ENCODE measurements at regions not wholly inside any gene's neighbourhood (a gene's known extent, or its start where the extent isn't known, plus 50 kb on each side); places are given as distances from the start of the nearest gene placed in this dataset.

GRCh38 chr2:118186110-118186857 lies 98.0 kb downstream of the INSIG2 start:
- DNase-seq (ENCODE audit: low read depth): peak; percentile 63

DNA sequence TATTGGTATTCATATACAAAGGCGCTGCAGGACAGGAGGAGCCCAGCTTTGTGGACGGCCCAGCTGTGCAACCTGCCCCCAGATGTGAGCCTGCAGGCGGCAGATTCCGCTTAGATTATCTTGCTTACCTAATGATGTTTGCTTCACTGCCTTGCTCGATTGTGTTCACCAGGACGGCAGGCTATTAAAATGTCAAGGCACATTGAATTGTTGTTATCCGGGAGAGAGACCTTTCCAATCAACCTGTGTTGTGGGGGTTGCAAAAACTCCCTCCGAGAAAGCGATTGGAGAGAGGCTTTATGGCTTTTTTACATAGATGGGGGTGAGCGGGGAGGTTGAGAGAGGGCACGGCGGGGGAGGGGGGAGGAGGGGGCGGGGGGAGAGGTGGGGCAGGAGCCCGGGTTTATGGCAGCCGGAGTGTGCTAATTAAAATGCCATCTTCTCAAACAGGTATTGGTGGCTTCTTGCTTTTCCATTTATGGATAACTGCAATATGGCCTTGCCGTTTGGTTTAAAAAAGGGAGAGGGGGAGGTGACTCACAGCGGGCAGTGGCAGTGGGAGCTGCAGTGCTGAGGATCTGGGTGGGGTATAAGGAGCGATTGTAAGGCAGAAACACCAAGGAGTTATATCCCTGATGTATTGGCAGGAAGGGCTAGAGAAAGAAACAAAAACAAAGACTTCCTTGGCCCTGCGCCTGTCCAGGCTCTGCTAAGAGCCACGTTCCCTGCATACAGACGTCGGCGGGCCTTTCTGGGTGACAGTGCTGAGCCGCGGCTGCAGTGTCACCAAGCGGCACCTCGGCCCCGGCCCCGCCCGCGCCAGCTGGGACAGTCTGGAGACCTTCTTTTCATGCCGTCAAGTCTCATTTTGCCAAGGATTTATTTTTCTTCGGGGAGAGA lies 97.2 kb downstream of the INSIG2 start:
- peak; percentile 7 for DNase-seq (ENCODE audit: low read depth)

DNA sequence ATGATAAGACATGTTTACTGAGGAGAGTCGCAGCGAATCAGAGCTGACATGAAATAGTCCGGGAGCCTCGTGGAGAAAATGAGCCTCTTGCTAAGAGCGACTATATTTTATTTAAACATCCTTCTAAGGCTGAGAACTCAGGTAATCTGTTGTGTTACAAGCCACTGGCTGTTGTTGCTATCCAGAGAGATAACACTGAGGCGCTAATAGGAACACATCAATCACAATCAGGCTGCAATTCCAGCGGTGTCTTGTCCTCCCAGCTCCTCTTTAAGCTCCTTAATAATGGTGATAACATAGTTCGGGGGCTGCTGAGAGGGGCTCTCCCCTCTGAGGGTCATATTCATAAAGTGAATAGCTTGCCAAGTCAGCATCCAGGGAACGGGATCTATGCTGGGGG lies 95.1 kb downstream of the INSIG2 start:
- no peak for DNase-seq (ENCODE audit: low read depth)

DNA sequence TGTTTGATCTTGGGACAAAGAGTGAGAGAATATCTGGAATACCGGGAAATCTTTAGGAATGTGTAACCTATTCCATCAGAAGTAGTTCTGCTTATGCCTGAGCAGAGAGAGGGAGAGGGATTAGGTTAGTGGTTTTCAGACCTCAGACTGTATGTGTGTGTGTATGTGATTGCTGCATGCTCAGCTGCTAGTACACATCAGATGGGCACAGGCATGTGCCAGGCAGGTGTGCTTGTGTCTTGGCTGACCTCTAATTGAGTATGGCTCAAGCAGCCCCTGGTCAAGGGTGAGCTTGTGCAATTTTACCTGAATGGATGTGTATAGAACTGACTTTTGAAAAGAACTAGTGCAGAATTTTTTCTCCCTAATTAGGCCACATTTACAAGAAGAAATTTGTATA lies 91.2 kb downstream of the INSIG2 start:
- no peak for DNase-seq (ENCODE audit: low read depth)

DNA sequence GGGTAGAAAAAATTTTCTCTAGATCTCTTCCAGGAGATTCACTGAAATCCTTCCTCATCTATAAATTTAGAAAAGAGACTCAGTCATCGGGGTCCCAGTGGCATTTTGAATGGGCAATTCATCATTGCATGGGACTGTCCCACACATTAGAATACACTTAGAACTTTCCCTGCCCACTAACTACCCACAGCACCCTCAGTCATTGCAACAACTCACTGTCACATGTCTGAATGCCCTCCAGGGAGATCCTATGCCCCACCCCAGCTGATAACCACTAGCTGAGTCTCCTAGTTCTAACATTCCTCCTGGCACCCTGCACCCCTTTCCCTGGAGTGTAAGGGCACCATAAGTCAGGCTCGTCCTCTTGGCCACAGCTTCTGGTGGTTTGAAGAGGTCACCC lies 89.6 kb downstream of the INSIG2 start:
- no peak for DNase-seq (ENCODE audit: low read depth)

- no peak for DNase-seq (ENCODE audit: low read depth)
Observed at GRCh38 chr2:118177318-118177717, 89.0 kb downstream of the INSIG2 start.

- DNase-seq (ENCODE audit: low read depth): no peak
Observed at GRCh38 chr2:118176601-118177000, 88.3 kb downstream of the INSIG2 start.

DNA sequence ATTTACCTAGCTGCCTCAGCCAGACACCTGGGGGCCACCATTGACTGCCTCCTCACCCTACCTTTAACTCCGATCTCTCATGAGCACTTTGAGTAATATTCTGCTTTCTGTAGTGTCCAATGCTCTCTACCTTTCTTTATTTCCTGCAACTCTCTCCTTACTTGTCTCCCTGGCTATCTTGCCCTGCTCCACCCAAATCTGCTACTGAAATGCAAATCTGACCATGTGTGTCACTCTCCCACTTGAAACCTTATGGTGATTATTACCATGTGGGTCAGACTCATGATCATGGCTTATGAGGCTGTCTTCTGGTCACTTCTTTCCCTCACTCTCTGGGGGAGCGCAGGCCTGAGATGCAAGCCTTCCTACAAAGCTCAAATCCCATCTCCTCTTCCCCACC lies 83.3 kb downstream of the INSIG2 start:
- no peak for DNase-seq (ENCODE audit: low read depth)

DNA sequence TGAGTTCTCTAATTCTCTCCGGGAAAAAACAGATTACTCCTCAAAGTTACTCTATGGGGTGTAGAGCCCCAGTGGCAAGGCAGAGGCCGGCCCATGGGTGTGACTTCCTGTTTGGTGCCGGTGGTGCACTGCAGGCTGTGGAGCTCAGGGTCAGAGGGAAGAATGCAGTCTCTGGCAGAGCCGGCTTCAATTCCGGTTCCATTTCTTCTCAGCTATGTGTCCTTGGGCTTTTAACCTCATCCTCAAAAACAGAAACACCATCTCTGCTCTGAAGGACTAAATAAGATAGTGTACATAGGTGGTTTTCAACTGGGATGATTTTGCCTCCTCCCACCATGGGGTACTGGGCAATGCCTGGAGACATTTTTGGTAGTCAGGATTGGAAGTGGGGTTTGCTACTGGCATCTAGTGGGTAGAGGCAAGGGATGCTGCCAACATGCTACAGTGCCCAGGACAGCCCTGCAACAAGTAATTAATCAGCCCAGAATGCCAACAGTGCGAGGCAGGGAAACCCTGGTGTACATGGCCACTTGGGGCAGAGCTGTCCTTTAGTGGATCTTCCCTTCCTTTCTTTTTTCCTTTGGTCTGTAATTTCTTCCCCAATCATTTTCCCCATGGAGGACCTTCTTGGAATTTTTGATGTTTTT lies 81.2 kb downstream of the INSIG2 start:
- DNase-seq (ENCODE audit: low read depth): no peak

- DNase-seq (ENCODE audit: low read depth): no peak
Observed at GRCh38 chr2:118168615-118169014, 80.3 kb downstream of the INSIG2 start.

GRCh38 chr2:118167026-118167425 lies 78.8 kb downstream of the INSIG2 start:
- DNase-seq (ENCODE audit: low read depth): no peak

DNA sequence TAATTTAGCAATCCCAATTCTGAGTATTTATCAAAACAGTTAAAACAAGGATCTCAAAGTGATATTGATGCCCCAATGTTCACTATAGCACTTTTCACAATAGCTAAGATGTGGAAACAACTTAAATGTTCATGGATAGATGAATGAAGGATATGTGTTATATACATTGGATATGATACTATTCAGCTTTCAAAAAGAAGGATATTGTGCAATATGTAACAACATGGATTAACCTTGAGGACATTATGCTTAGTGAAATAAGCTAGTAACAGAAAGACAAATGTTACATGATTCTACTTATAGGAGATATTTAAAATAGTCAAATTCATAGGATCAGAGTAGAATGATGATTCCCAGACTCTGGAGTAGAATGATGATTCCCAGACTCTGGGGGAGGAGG lies 78.0 kb downstream of the INSIG2 start:
- no peak for DNase-seq (ENCODE audit: low read depth)

GRCh38 chr2:118165595-118165994 lies 77.3 kb downstream of the INSIG2 start:
- no peak for DNase-seq (ENCODE audit: low read depth)
